ENCODE measurements at regions not wholly inside any gene's neighbourhood (a gene's known extent, or its start where the extent isn't known, plus 50 kb on each side); places are given as distances from the start of the nearest gene placed in this dataset.

GRCh38 chr2:82576656-82577055 is 1882.4 kb downstream of the SUCLG1 start:
- TF ChIP-seq CTCF (IDR thresholded peaks at IDR 0.05) (no peak), POLR2AphosphoS5 (IDR thresholded peaks at IDR 0.05) (no peak)

All from breast epithelium (tissue), 3 donors.